ENCODE measurements at regions not wholly inside any gene's neighbourhood (a gene's known extent, or its start where the extent isn't known, plus 50 kb on each side); places are given as distances from the start of the nearest gene placed in this dataset.
A peak's percentile ranks its signal among the peaks of the same experiment; 100 is the strongest.

DNA sequence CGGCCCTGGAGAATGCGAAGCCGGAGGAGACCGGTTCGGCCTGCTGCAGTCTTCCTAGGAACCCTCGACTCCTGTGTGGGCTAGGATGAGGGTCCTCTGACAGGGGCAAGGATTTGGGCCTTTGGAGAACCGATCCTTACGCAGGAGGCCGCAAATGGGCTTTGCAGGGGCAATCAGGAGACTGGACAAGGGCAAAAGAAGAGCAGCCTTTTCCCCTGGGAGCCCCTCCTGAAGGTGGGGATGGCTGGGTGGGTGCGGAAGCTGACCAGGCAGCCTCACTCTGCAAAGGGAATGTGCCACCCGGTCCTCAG is 111.7 kb downstream of the NAV1 start:
- Histone ChIP-seq H3K27me3 (ENCODE audit: low read depth) (no peaks in the 10 kb centered on the region), H3K4me1 (peaks cover 97% of the 10 kb centered on the region), H3K36me3 (no peaks in the 10 kb centered on the region), H3K27ac (replicated peaks) (peak overlapping the region; percentile 89), H3K9me3 (replicated peaks) (no peaks in the 10 kb centered on the region), H3K4me3 (peak overlapping the region; percentile 82)
- no peak for DNase-seq
- intact Hi-C loops (cut with micrococcal nuclease), result no loop called here
- TF ChIP-seq, protein P1, sequence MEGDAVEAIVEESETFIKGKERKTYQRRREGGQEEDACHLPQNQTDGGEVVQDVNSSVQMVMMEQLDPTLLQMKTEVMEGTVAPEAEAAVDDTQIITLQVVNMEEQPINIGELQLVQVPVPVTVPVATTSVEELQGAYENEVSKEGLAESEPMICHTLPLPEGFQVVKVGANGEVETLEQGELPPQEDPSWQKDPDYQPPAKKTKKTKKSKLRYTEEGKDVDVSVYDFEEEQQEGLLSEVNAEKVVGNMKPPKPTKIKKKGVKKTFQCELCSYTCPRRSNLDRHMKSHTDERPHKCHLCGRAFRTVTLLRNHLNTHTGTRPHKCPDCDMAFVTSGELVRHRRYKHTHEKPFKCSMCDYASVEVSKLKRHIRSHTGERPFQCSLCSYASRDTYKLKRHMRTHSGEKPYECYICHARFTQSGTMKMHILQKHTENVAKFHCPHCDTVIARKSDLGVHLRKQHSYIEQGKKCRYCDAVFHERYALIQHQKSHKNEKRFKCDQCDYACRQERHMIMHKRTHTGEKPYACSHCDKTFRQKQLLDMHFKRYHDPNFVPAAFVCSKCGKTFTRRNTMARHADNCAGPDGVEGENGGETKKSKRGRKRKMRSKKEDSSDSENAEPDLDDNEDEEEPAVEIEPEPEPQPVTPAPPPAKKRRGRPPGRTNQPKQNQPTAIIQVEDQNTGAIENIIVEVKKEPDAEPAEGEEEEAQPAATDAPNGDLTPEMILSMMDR (IDR thresholded peaks at IDR 0.05; ENCODE audit: borderline replicate concordance), result no peak

GRCh38 chr1:201652181-201652580 is 113.3 kb downstream of the NAV1 start:
- peaks cover 97% of the 10 kb centered on the region for H3K4me1 ChIP-seq

DNA sequence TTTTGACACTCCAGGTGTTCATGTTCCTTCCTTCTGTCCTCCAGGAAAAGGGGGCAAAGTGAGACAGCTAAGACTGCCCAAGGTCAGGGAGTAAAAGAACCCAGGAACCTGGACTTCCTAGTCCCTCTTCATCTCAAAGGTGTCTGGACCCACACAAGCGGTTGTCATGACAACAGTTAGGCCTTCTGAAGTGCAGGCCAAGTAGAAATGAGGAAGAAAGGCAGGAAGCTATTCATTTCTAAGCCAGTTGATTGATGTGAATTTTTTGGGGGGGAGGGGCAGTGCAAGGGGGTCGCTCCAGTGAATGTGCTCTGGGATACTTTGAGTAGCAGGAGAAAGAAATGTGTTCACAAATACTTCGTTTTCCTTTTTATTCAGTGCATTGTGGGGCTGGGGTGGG is 114.3 kb downstream of the NAV1 start:
- H3K9me3 ChIP-seq (replicated peaks), result no peaks in the 10 kb centered on the region
- intact Hi-C loops (cut with micrococcal nuclease), result no loop called here
- H3K27me3 ChIP-seq (ENCODE audit: low read depth), result no peaks in the 10 kb centered on the region
- peaks cover 97% of the 10 kb centered on the region for H3K4me1 ChIP-seq
- H3K27ac ChIP-seq (replicated peaks), result no peak overlapping the region
- H3K4me3 ChIP-seq, result no peak overlapping the region
- TF ChIP-seq, protein P1 (IDR thresholded peaks at IDR 0.05; ENCODE audit: borderline replicate concordance), result no peak
- no peak for DNase-seq
- H3K36me3 ChIP-seq, result no peaks in the 10 kb centered on the region

More at GRCh38 chr1:201652181-201652580, 113.3 kb downstream of the NAV1 start:
- H3K27ac ChIP-seq (replicated peaks), result peak overlapping the region; percentile 14
- H3K36me3 ChIP-seq, result no peaks in the 10 kb centered on the region
- H3K9me3 ChIP-seq (replicated peaks), result no peaks in the 10 kb centered on the region
- DNase-seq, result no peak
- no peak overlapping the region for H3K4me3 ChIP-seq
- TF ChIP-seq, protein P1 (IDR thresholded peaks at IDR 0.05; ENCODE audit: borderline replicate concordance), result no peak
- H3K27me3 ChIP-seq (ENCODE audit: low read depth), result no peaks in the 10 kb centered on the region
- intact Hi-C loops (cut with micrococcal nuclease), result no loop called here

- no peak overlapping the region for H3K4me3 ChIP-seq
- no peaks in the 10 kb centered on the region for H3K36me3 ChIP-seq
- TF ChIP-seq, protein P1 (IDR thresholded peaks at IDR 0.05; ENCODE audit: borderline replicate concordance), result no peak
- H3K4me1 ChIP-seq, result peaks cover 97% of the 10 kb centered on the region
- DNase-seq, result no peak
- H3K27ac ChIP-seq (replicated peaks), result no peak overlapping the region
- intact Hi-C loops (cut with micrococcal nuclease), result no loop called here
- no peaks in the 10 kb centered on the region for H3K27me3 ChIP-seq (ENCODE audit: low read depth)
- no peaks in the 10 kb centered on the region for H3K9me3 ChIP-seq (replicated peaks)
Observed at GRCh38 chr1:201653883-201654282, 115.0 kb downstream of the NAV1 start.

DNA sequence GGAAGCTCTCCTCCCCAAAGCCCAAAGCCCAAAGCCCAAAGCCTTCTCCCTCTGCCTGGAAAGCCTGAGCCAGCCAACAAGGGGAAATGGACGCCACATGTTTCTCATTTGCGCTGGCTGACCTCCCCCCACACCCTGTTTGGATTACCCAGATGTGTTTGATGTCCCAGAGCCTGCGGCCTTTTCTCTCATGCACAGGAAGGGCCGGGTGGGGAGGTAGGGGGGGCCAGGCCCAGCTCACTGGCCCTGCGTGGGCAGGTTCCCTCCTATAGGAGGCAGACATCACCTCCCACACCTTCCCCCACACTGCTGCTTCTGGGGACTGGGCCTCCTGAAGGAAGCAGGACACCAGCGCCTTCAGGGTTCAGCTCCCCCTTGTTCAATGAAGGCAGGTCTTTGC is 116.3 kb downstream of the NAV1 start:
- Histone ChIP-seq H3K9me3 (replicated peaks) (no peaks in the 10 kb centered on the region), H3K27me3 (ENCODE audit: low read depth) (no peaks in the 10 kb centered on the region), H3K27ac (replicated peaks) (peak overlapping the region; percentile 48), H3K4me3 (no peak overlapping the region), H3K36me3 (no peaks in the 10 kb centered on the region), H3K4me1 (peaks cover 95% of the 10 kb centered on the region)
- no peak for DNase-seq
- intact Hi-C loops (cut with micrococcal nuclease), result no loop called here
- TF ChIP-seq, protein P1 (IDR thresholded peaks at IDR 0.05; ENCODE audit: borderline replicate concordance), result no peak

DNA sequence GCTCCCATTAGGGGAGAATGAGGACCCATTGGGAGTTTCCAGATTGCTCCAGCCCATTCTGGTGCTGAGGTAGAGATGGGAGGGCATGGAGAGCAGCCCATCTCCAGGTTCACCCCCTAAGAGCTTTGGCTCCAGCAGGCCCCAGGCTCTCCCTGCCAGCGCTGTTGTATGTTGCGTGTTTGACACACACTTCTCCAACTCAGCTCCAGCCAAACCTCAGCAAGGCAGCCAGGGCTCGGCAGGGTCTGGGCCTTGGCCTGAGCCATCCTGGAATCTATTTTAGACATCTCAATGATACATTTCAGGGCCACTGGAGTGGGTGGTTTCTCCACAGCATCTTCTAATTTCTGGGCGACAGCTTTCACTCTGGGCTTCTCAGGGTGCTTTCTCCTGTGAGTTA is 117.0 kb downstream of the NAV1 start:
- TF ChIP-seq, protein P1 (IDR thresholded peaks at IDR 0.05; ENCODE audit: borderline replicate concordance), result no peak
- H3K9me3 ChIP-seq (replicated peaks), result no peaks in the 10 kb centered on the region
- peak overlapping the region; percentile 48 for H3K27ac ChIP-seq (replicated peaks)
- no peak for DNase-seq
- H3K27me3 ChIP-seq (ENCODE audit: low read depth), result no peaks in the 10 kb centered on the region
- peaks cover 95% of the 10 kb centered on the region for H3K4me1 ChIP-seq
- H3K36me3 ChIP-seq, result no peaks in the 10 kb centered on the region
- H3K4me3 ChIP-seq, result no peak overlapping the region
- intact Hi-C loops (cut with micrococcal nuclease), result no loop called here

All from left ventricle myocardium inferior (tissue), 1 donor.